ENCODE measurements at regions not wholly inside any gene's neighbourhood (a gene's known extent, or its start where the extent isn't known, plus 50 kb on each side); places are given as distances from the start of the nearest gene placed in this dataset.
A peak's percentile ranks its signal among the peaks of the same experiment; 100 is the strongest.

DNA sequence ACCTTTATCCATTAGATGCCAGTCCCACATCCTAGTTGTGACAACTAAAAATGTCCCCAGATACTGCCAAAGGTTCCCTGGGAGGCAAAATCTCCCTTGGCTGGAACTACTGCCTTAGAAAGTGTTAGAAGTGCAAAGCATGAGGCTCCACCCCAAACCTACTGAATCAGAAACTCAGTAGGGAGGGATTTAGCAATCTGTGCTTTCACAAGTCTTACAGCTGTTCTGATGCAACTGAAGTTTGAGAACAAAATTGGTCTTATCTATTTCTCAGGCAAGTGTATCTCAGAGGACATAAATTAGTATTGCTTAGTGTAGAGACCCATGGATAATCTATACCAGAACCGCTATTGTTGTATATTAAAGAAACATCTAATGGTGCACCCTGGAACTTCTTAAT, 70.2 kb downstream of the CLDN1 start:
- no peaks in the 10 kb centered on the region for H3K27me3 ChIP-seq (ENCODE audit: low read depth)

DNA sequence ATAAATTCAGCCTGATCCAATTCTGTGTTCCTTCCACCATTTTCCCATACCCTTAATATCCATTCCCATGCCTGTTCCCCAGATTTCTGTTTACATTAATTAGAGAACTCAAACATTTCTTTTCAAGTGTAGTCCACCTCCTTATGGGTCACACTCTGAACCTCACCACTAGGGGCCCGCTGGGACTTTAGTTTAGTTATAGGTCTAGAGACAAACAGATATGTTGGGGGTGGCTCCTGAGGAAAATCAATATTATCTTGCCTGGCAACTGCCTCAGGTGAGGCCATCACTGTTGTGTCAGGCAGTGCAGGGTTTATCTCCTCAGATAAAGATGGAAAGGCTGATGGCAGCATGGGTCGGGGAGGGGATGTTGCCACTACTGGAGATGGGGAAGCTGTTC, 72.8 kb downstream of the CLDN1 start:
- Histone ChIP-seq H3K4me1 (no peaks in the 10 kb centered on the region), H3K4me3 (no peak overlapping the region), H3K27ac (no peak overlapping the region), H3K36me3 (no peaks in the 10 kb centered on the region), H3K9me3 (no peaks in the 10 kb centered on the region), H3K27me3 (ENCODE audit: low read depth) (no peaks in the 10 kb centered on the region)
- ATAC-seq = no peak
- TF ChIP-seq, protein P1, sequence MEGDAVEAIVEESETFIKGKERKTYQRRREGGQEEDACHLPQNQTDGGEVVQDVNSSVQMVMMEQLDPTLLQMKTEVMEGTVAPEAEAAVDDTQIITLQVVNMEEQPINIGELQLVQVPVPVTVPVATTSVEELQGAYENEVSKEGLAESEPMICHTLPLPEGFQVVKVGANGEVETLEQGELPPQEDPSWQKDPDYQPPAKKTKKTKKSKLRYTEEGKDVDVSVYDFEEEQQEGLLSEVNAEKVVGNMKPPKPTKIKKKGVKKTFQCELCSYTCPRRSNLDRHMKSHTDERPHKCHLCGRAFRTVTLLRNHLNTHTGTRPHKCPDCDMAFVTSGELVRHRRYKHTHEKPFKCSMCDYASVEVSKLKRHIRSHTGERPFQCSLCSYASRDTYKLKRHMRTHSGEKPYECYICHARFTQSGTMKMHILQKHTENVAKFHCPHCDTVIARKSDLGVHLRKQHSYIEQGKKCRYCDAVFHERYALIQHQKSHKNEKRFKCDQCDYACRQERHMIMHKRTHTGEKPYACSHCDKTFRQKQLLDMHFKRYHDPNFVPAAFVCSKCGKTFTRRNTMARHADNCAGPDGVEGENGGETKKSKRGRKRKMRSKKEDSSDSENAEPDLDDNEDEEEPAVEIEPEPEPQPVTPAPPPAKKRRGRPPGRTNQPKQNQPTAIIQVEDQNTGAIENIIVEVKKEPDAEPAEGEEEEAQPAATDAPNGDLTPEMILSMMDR (IDR thresholded peaks at IDR 0.05) = no peak
- no peak for DNase-seq
- intact Hi-C loops (cut with DNase I) = no loop called here

More for the DNA sequence above, 70.2 kb downstream of the CLDN1 start:
- DNase-seq (no peak), ATAC-seq (peak; percentile 49 to 54)
- H3K4me1 ChIP-seq = no peaks in the 10 kb centered on the region
- H3K27ac ChIP-seq = no peak overlapping the region
- intact Hi-C loops (cut with DNase I) = no loop called here
- TF ChIP-seq, protein P1 (IDR thresholded peaks at IDR 0.05) = no peak
- no peaks in the 10 kb centered on the region for H3K36me3 ChIP-seq
- no peaks in the 10 kb centered on the region for H3K9me3 ChIP-seq
- H3K4me3 ChIP-seq = no peak overlapping the region

DNA sequence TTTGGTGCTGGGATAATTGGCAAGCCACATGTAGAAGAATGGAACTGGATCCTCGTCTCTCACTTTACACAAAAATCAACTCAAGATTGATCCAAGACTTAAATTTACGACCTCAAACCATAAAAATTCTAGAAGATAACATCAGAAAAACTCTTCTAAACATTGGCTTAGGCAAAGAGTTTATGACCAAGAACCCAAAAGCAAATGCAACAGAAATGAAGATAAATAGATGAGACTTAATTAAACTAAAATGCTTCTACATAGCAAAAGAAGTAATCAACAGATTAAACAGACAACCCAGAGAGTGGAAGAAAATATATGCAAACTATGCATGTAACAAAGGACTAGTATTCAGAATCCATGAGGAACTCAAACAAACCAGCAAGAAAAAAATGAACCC, 80.1 kb downstream of the CLDN1 start:
- ATAC-seq (no peak), DNase-seq (no peak)
- TF ChIP-seq, protein P1 (IDR thresholded peaks at IDR 0.05) = no peak
- H3K27me3 ChIP-seq (ENCODE audit: low read depth) = no peaks in the 10 kb centered on the region
- no peaks in the 10 kb centered on the region for H3K4me1 ChIP-seq
- no peak overlapping the region for H3K27ac ChIP-seq
- H3K4me3 ChIP-seq = no peak overlapping the region
- no peaks in the 10 kb centered on the region for H3K36me3 ChIP-seq
- intact Hi-C loops (cut with DNase I) = no loop called here
- H3K9me3 ChIP-seq = no peaks in the 10 kb centered on the region

DNA sequence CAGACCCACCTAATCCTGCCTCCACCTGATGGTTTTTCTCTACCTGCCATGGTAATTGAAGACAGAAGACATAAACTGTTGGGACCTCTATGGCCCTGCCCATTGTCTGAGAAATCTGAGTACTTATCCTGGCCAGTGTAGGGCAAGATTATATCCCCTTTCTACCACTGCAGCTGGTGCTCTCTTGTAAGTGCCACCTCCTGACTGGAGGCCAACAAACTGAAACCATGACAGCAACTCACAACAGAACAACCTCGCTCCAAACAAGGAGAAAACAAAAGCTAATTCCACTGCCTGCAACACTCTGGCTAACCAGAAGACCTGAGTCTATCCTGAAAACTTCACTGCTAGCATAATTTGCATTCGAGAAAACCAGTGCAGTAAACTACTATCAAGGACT, 82.9 kb downstream of the CLDN1 start:
- DNase-seq (no peak), ATAC-seq (peak in 1 of 2 donors; percentile 46)
- no peak overlapping the region for H3K27ac ChIP-seq
- H3K4me3 ChIP-seq = no peak overlapping the region
- no peaks in the 10 kb centered on the region for H3K27me3 ChIP-seq (ENCODE audit: low read depth)
- TF ChIP-seq, protein P1 (IDR thresholded peaks at IDR 0.05) = no peak
- no peaks in the 10 kb centered on the region for H3K9me3 ChIP-seq
- no peaks in the 10 kb centered on the region for H3K36me3 ChIP-seq
- intact Hi-C loops (cut with DNase I) = no loop called here
- no peaks in the 10 kb centered on the region for H3K4me1 ChIP-seq

DNA sequence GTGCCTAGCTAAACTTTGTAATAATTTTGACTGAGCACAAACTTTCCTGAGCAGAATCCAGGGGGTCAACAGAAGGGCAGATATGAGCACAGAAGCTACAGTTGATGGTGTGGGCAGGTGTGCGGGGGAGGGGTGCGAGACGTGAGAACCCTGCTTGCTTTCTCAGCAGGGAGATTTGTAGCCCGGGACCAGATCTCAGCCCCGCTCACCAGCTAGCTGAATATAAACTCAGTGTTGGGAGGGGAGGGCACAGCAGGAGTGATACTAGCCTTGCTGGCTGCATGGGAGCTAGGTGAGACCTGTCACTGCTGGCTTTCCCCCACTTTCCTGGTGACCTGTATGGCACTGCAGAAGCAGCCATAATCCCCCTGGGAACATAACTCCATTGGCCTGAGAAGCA, 83.4 kb downstream of the CLDN1 start:
- TF ChIP-seq, protein P1 (IDR thresholded peaks at IDR 0.05) = no peak
- ATAC-seq (no peak), DNase-seq (no peak)
- no peaks in the 10 kb centered on the region for H3K36me3 ChIP-seq
- no peaks in the 10 kb centered on the region for H3K4me1 ChIP-seq
- no peaks in the 10 kb centered on the region for H3K27me3 ChIP-seq (ENCODE audit: low read depth)
- intact Hi-C loops (cut with DNase I) = no loop called here
- no peak overlapping the region for H3K27ac ChIP-seq
- no peak overlapping the region for H3K4me3 ChIP-seq
- H3K9me3 ChIP-seq = no peaks in the 10 kb centered on the region

DNA sequence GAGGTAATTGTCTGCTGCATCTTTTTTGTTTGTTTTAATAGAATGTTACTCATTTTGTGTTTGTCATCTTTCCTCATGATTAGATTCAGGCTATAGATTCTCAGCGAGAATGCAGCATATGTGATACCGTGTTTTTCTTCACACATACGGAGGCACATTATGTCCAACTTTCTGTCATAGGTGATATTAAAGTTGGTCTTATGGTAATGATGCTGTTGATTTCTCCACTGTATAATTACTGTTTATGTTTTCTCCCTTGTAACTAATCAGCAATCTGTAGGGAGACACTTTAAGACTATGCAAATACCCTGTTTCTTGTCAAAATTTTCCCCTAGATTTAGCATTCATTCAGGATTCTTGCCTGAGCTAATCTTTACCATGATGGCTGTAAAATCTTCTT, 87.6 kb downstream of the CLDN1 start:
- TF ChIP-seq, protein P1 (IDR thresholded peaks at IDR 0.05) = no peak
- intact Hi-C loops (cut with DNase I) = no loop called here
- ATAC-seq = no peak

More for the DNA sequence above, 87.6 kb downstream of the CLDN1 start:
- Histone ChIP-seq H3K9me3 (no peaks in the 10 kb centered on the region), H3K27ac (no peak overlapping the region), H3K36me3 (no peaks in the 10 kb centered on the region), H3K27me3 (ENCODE audit: low read depth) (no peaks in the 10 kb centered on the region), H3K4me1 (peaks cover 11% of the 10 kb centered on the region), H3K4me3 (no peak overlapping the region)
- DNase-seq = no peak

All from lower lobe of right lung (tissue), 2 donors.